BLaER1 (cell line): ENCODE measurements at regions not wholly inside any gene's neighbourhood (a gene's known extent, or its start where the extent isn't known, plus 50 kb on each side); places are given as distances from the start of the nearest gene placed in this dataset.

ENCODE experiments used
- H3K27ac ChIP-seq: shearing (Covaris generic); formaldehyde crosslinking; 2 replicates; pipeline ENCODE4 v1.8.1; 2022
- H3K27me3 ChIP-seq: shearing (Covaris generic); formaldehyde crosslinking; 2 replicates; pipeline ENCODE4 v1.8.1; 2022
- H3K36me3 ChIP-seq: shearing (Covaris generic); formaldehyde crosslinking; 2 replicates; pipeline ENCODE4 v1.8.1; 2022
- H3K4me1 ChIP-seq: shearing (Covaris generic); formaldehyde crosslinking; 2 replicates; pipeline ENCODE4 v1.8.1; 2022
- H3K4me2 ChIP-seq: shearing (Covaris generic); formaldehyde crosslinking; 2 replicates; pipeline ENCODE4 v1.8.1; 2022
- H3K4me3 ChIP-seq: shearing (Covaris generic); formaldehyde crosslinking; 2 replicates; pipeline ENCODE4 v1.8.1; 2022
- H3K9ac ChIP-seq: shearing (Covaris generic); formaldehyde crosslinking; 2 replicates; pipeline ENCODE4 v1.8.1; 2022
- H3K9me3 ChIP-seq: shearing (Covaris generic); formaldehyde crosslinking; 2 replicates; pipeline ENCODE4 v1.8.1; 2022
- H4K20me1 ChIP-seq: shearing (Covaris generic); formaldehyde crosslinking; 2 replicates; pipeline ENCODE4 v1.8.1; 2022
- Cebpa-rat ChIP-seq: shearing (Covaris generic); IDR thresholded peaks from 2 replicates; pipeline ENCODE4 v1.8.1; 2022

- H4K20me1 ChIP-seq: no peaks in the 10 kb centered on the region
- no peak overlapping the region for H3K4me2 ChIP-seq
- H3K36me3 ChIP-seq: no peaks in the 10 kb centered on the region
- no peak overlapping the region for H3K9ac ChIP-seq
- no peaks in the 10 kb centered on the region for H3K9me3 ChIP-seq
- no peak overlapping the region for H3K4me3 ChIP-seq
- no peaks in the 10 kb centered on the region for H3K4me1 ChIP-seq
- no peak for TF ChIP-seq Cebpa-rat
- no peak overlapping the region for H3K27ac ChIP-seq
- H3K27me3 ChIP-seq: no peaks in the 10 kb centered on the region
Observed at GRCh38 chr2:14340703-14341102, 291.8 kb upstream of the LRATD1 start.

DNA sequence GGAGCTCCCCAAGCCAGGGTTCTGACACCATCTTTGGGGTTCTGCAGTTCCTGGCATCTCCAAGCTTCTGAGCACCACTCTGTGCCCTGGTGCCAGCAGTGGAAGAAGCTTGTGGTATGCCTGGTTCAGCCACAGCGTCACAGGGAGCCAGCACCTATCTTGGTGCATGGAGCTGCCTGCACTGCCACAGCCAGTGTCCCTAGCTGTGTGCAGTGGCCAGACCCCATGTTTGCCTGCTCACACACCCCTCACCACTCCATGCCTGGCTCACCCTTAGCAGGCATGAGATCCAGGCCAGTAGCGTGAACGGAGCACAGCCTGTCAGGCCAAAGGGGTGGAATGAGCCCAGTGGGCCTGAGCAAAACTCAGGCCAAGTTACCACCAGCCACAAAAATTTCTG, 290.2 kb upstream of the LRATD1 start:
- Histone ChIP-seq H3K9me3 (no peaks in the 10 kb centered on the region), H3K36me3 (no peaks in the 10 kb centered on the region), H3K4me3 (no peak overlapping the region), H3K4me2 (no peak overlapping the region), H3K4me1 (no peaks in the 10 kb centered on the region), H3K27ac (no peak overlapping the region), H4K20me1 (no peaks in the 10 kb centered on the region), H3K27me3 (no peaks in the 10 kb centered on the region), H3K9ac (no peak overlapping the region)
- no peak for TF ChIP-seq Cebpa-rat

DNA sequence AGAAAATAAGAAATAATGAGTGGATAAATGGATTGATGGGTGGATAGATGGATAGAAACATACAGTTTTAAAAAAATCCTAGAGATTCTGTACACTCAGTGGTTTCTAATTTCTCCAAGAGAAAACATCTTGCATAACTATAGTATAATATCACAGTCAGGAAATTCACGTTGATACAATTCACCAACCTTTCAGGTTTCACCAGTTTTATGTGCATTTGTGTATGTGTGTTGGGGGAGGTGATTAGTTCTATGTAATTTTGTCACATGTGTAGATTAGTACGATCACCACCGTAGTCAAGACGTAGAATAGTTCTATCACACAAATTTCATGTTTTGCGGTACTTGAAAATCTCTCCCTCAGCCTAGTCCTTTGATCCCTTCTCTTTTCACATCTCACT, 288.2 kb upstream of the LRATD1 start:
- no peaks in the 10 kb centered on the region for H3K36me3 ChIP-seq

DNA sequence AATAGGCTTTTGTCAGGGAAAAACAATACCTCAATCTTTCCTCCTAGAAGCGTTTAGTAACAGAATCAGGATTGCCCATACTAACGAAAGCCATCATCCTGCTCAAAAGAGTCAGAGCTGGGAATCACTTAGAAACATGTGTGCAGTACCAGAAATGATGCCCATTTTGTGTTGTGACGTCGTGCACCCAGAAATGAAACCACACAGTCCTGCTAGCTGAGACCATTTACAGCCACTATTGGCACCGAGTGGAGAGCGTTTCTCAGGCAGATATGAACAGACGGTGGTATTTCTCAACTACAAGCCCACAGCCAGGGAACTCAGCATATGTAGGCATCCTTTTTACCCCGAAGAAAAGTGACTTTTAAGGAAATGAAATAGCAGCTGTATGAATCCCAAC, 284.3 kb upstream of the LRATD1 start:
- no peaks in the 10 kb centered on the region for H4K20me1 ChIP-seq
- no peak overlapping the region for H3K4me3 ChIP-seq
- no peaks in the 10 kb centered on the region for H3K9me3 ChIP-seq
- H3K27me3 ChIP-seq: no peaks in the 10 kb centered on the region
- H3K27ac ChIP-seq: no peak overlapping the region
- no peak overlapping the region for H3K9ac ChIP-seq
- H3K4me1 ChIP-seq: no peaks in the 10 kb centered on the region
- H3K36me3 ChIP-seq: no peaks in the 10 kb centered on the region
- no peak overlapping the region for H3K4me2 ChIP-seq
- TF ChIP-seq Cebpa-rat: no peak

More for the DNA sequence above, 288.2 kb upstream of the LRATD1 start:
- no peaks in the 10 kb centered on the region for H3K27me3 ChIP-seq
- H3K9me3 ChIP-seq: no peaks in the 10 kb centered on the region
- no peaks in the 10 kb centered on the region for H4K20me1 ChIP-seq
- H3K4me2 ChIP-seq: no peak overlapping the region
- H3K9ac ChIP-seq: no peak overlapping the region
- TF ChIP-seq Cebpa-rat: no peak
- H3K4me1 ChIP-seq: no peaks in the 10 kb centered on the region
- H3K27ac ChIP-seq: no peak overlapping the region
- H3K4me3 ChIP-seq: no peak overlapping the region

DNA sequence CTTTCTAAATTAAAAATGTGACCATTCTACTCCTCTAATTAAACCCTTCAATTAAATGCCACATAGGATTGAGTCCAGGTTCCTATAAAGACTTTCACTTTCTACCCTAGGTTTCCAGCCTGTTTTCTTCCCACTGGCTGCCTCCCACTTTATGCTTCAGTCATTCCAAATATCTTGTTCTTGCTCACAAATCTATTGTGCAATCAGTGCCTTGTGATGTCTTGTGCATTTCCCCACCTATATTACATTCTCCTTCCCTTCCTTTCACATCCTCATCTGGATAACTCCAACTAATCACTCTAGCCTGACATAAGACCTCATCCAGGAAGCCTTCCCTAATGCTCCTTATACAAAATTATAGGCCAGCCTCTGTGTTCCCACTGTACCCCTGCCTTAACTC, 281.7 kb upstream of the LRATD1 start:
- no peaks in the 10 kb centered on the region for H3K9me3 ChIP-seq
- no peaks in the 10 kb centered on the region for H3K27me3 ChIP-seq
- no peaks in the 10 kb centered on the region for H3K4me1 ChIP-seq
- no peak overlapping the region for H3K4me3 ChIP-seq
- no peak overlapping the region for H3K9ac ChIP-seq
- no peaks in the 10 kb centered on the region for H3K36me3 ChIP-seq
- no peaks in the 10 kb centered on the region for H4K20me1 ChIP-seq
- H3K4me2 ChIP-seq: no peak overlapping the region
- no peak for TF ChIP-seq Cebpa-rat
- H3K27ac ChIP-seq: no peak overlapping the region

- H3K4me3 ChIP-seq: no peak overlapping the region
- H3K4me1 ChIP-seq: no peaks in the 10 kb centered on the region
- no peak overlapping the region for H3K27ac ChIP-seq
- no peaks in the 10 kb centered on the region for H3K9me3 ChIP-seq
- no peaks in the 10 kb centered on the region for H4K20me1 ChIP-seq
- no peaks in the 10 kb centered on the region for H3K27me3 ChIP-seq
- no peak overlapping the region for H3K4me2 ChIP-seq
- no peak for TF ChIP-seq Cebpa-rat
- H3K36me3 ChIP-seq: no peaks in the 10 kb centered on the region
- no peak overlapping the region for H3K9ac ChIP-seq
Observed at GRCh38 chr2:14352067-14352466, 280.4 kb upstream of the LRATD1 start.

- H3K4me3 ChIP-seq: no peak overlapping the region
- no peak overlapping the region for H3K4me2 ChIP-seq
- no peaks in the 10 kb centered on the region for H3K36me3 ChIP-seq
- no peak overlapping the region for H3K9ac ChIP-seq
- no peaks in the 10 kb centered on the region for H3K4me1 ChIP-seq
- H3K27ac ChIP-seq: no peak overlapping the region
- no peak for TF ChIP-seq Cebpa-rat
- H3K27me3 ChIP-seq: no peaks in the 10 kb centered on the region
- no peaks in the 10 kb centered on the region for H3K9me3 ChIP-seq
- H4K20me1 ChIP-seq: no peaks in the 10 kb centered on the region
Observed at GRCh38 chr2:14354231-14354630, 278.3 kb upstream of the LRATD1 start.

DNA sequence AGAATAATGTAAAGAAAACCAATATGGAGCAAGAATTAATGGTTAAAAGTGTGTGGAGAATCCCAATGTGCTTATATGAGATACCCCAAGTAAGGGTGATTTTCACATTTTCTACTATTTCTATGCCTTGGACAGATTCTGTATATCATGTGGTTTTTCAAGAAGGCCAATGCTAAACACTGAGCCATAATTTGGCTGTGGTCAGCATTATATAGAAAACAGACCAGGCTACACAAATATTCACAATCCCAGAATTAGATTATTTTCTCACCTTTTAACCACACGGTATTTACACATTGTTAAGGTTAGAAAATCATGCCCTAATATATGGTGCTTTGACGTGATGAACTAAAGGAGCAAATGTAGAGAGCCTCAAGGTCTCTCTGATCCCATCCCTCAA, 277.4 kb upstream of the LRATD1 start:
- Histone ChIP-seq H3K9ac (no peak overlapping the region), H3K4me2 (no peak overlapping the region), H3K4me3 (no peak overlapping the region), H3K9me3 (no peaks in the 10 kb centered on the region), H3K27me3 (no peaks in the 10 kb centered on the region), H3K4me1 (no peaks in the 10 kb centered on the region), H3K36me3 (no peaks in the 10 kb centered on the region), H3K27ac (no peak overlapping the region), H4K20me1 (no peaks in the 10 kb centered on the region)
- TF ChIP-seq Cebpa-rat: no peak

- no peaks in the 10 kb centered on the region for H3K9me3 ChIP-seq
- TF ChIP-seq Cebpa-rat: no peak
- H3K36me3 ChIP-seq: no peaks in the 10 kb centered on the region
- no peak overlapping the region for H3K9ac ChIP-seq
- no peak overlapping the region for H3K27ac ChIP-seq
- H3K4me3 ChIP-seq: no peak overlapping the region
- H4K20me1 ChIP-seq: no peaks in the 10 kb centered on the region
- H3K4me1 ChIP-seq: no peaks in the 10 kb centered on the region
- H3K27me3 ChIP-seq: no peaks in the 10 kb centered on the region
- no peak overlapping the region for H3K4me2 ChIP-seq
Observed at GRCh38 chr2:14358339-14358738, 274.2 kb upstream of the LRATD1 start.

DNA sequence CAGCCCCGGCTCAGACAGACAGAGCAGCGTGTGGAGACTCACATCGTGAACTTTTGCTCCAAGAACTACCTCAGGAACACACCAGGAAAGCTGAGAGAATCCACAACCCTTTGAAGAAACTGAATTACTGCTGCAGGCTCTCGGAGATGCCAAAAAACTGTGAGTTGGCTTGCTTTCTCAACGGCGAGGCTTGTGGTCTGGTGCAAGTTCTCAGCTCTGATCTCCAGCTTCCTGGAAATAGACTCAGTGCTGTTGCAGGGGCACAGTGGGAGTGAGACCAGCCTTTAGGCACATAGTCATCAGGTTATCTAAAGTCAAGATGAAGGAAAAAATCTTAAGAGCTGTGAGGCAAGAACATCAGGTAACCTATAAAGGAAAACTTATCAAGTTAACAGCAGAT, 273.7 kb upstream of the LRATD1 start:
- H3K4me1 ChIP-seq: no peaks in the 10 kb centered on the region
- no peak overlapping the region for H3K4me2 ChIP-seq
- no peaks in the 10 kb centered on the region for H3K36me3 ChIP-seq
- no peaks in the 10 kb centered on the region for H4K20me1 ChIP-seq
- no peak overlapping the region for H3K27ac ChIP-seq
- H3K27me3 ChIP-seq: no peaks in the 10 kb centered on the region
- no peak for TF ChIP-seq Cebpa-rat
- H3K9me3 ChIP-seq: no peaks in the 10 kb centered on the region
- H3K4me3 ChIP-seq: no peak overlapping the region
- no peak overlapping the region for H3K9ac ChIP-seq

- Histone ChIP-seq H3K36me3 (no peaks in the 10 kb centered on the region), H3K27ac (no peak overlapping the region), H3K4me2 (no peak overlapping the region), H3K9ac (no peak overlapping the region), H3K27me3 (no peaks in the 10 kb centered on the region), H3K4me1 (no peaks in the 10 kb centered on the region), H4K20me1 (no peaks in the 10 kb centered on the region), H3K9me3 (no peaks in the 10 kb centered on the region), H3K4me3 (no peak overlapping the region)
- TF ChIP-seq Cebpa-rat: no peak
Observed at GRCh38 chr2:14363137-14363536, 269.4 kb upstream of the LRATD1 start.
